Esophagus muscularis mucosa (tissue), 4 donors: ENCODE measurements at regions not wholly inside any gene's neighbourhood (a gene's known extent, or its start where the extent isn't known, plus 50 kb on each side); places are given as distances from the start of the nearest gene placed in this dataset.

Experiments used
- DNase-seq: peaks from one replicate; pipeline ENCODE4 v3.0.0-alpha.2; 2017; ENCODE audit errors: extremely low spot score
- H3K27ac ChIP-seq, 4 donors: fragments of 200-600 bp; sonication (generic); replicated peaks in 1 of 4; 1 replicate in 3 of 4; 2 replicates in 1 of 4; pipeline ENCODE4 v1.5.1; 2016 to 2019; ENCODE audit warnings: mild to moderate bottlenecking in 1 of 4
- H3K27me3 ChIP-seq, 4 donors: fragments of 200-600 bp; sonication (generic); one replicate each; pipeline versions ENCODE4 v1.5.1 to v1.6.0; 2016 to 2019
- H3K36me3 ChIP-seq, 4 donors: fragments of 200-600 bp; sonication (generic); one replicate each; pipeline ENCODE4 v1.5.1; 2016 to 2019
- H3K4me1 ChIP-seq, 4 donors: fragments of 200-600 bp; sonication (generic); one replicate each; pipeline ENCODE4 v1.5.1; 2016 to 2019
- H3K4me3 ChIP-seq, 4 donors: fragments of 200-600 bp; sonication (generic); 1 replicate in 2 of 4; 2 replicates in 2 of 4; pipeline ENCODE4 v1.5.1; 2016 to 2019; ENCODE audit warnings: mild to moderate bottlenecking in 4 of 4, moderate library complexity in 1 of 4
- H3K9me3 ChIP-seq, 4 donors: fragments of 200-600 bp; sonication (generic); 1 replicate in 3 of 4; 2 replicates in 1 of 4; pipeline ENCODE4 v1.5.1; 2016 to 2019
- EP300 ChIP-seq: sonication (generic); formaldehyde crosslinking; IDR thresholded peaks from one replicate; pipeline ENCODE4 v1.6.1; 2017; ENCODE audit warnings: antibody characterized with exemption
- POLR2A ChIP-seq: fragments of 450-650 bp; IDR thresholded peaks from one replicate; pipeline ENCODE4 v1.6.1; 2017; ENCODE audit warnings: antibody characterized with exemption, moderate library complexity, mild to moderate bottlenecking, low read depth
- POLR2AphosphoS5 ChIP-seq, 2 donors: sonication (generic); formaldehyde crosslinking; IDR thresholded peaks; one replicate each; pipeline ENCODE4 v1.6.1; 2017; ENCODE audit warnings: antibody characterized with exemption in 2 of 2
- WGBS: methylation state at CpG from one replicate; pipeline ENCODE4 v1.1.5; 2018; 5-methylcytosine and 5-hydroxymethylcytosine counted together
- intact Hi-C: fragments of 100-400 bp; cut with DNase I; formaldehyde crosslinking; loops from one replicate; pipeline ENCODE4 v1.15.1; 2023
- TF ChIP-seq, protein P1 (sequence below), 3 experiments: fragments of 200-600 bp in 2 of 3; fragments of 450-650 bp in 1 of 3; sonication (generic) in 2 of 3; IDR thresholded peaks; one replicate each; pipeline ENCODE4 v1.5.1; 2017 to 2019; ENCODE audit warnings: antibody characterized with exemption in 3 of 3, mild to moderate bottlenecking in 2 of 3, moderate library complexity in 1 of 3

DNA sequence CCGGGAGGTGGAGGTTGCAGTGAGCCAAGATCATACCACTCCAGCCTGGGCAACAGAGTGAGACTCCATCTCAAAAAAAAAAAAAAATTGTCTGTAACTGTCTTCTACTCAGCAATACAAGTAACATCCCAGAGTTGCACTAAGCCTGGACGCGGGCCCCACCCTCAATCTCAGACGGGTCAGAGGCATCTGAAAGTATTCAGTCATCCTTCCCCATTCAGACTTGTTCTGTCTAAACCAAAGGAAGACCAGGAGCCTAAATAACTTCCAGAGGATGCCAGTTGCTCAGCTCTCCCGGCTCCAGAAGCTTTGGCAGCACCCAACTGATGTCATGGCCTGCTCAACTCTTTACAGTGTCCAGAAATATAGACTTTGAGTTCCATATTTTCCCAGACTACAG is 218.6 kb downstream of the AUH start:
- H3K4me1 ChIP-seq: peaks cover 5 to 14% (median 9%) of the 10 kb centered on the region in 4 donors

DNA sequence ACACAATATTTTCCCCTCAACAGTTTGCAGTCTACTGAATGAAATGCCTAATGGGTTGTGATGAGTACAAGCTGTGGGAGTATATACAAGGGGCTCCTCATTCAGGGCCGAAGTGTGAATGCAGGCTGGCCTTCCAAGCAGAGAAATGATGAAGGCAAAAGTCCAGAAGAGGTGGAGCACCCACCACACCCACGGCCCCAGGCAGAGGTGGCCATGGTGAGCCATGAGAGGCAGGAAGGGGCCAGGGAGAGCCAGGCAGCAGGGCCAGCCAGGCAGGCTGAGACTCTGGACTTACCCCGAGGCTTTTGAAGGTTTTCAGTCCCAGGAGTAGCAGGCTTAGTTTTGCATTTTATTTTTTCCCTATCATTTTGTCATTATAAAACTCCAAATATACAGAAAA is 218.1 kb downstream of the AUH start:
- Histone ChIP-seq H3K4me1 (peaks cover 5 to 14% (median 9%) of the 10 kb centered on the region in 4 donors), H3K9me3 (no peaks in the 10 kb centered on the region), H3K36me3 (no peaks in the 10 kb centered on the region), H3K27ac (no peak overlapping the region), H3K4me3 (no peak overlapping the region), H3K27me3 (no peaks in the 10 kb centered on the region)
- TF ChIP-seq EP300 (no peak), POLR2AphosphoS5 (IDR thresholded peaks at IDR 0.05) (no peak), POLR2A (no peak)
- TF ChIP-seq, protein P1, sequence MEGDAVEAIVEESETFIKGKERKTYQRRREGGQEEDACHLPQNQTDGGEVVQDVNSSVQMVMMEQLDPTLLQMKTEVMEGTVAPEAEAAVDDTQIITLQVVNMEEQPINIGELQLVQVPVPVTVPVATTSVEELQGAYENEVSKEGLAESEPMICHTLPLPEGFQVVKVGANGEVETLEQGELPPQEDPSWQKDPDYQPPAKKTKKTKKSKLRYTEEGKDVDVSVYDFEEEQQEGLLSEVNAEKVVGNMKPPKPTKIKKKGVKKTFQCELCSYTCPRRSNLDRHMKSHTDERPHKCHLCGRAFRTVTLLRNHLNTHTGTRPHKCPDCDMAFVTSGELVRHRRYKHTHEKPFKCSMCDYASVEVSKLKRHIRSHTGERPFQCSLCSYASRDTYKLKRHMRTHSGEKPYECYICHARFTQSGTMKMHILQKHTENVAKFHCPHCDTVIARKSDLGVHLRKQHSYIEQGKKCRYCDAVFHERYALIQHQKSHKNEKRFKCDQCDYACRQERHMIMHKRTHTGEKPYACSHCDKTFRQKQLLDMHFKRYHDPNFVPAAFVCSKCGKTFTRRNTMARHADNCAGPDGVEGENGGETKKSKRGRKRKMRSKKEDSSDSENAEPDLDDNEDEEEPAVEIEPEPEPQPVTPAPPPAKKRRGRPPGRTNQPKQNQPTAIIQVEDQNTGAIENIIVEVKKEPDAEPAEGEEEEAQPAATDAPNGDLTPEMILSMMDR (IDR thresholded peaks at IDR 0.05): no peak
- DNase-seq: no peak
- intact Hi-C loops: no loop called here
- WGBS: 82% methylated on average over 3 of the region's 3 CpGs

More for the DNA sequence above, 218.6 kb downstream of the AUH start:
- WGBS: 82% methylated on average over 5 of the region's 5 CpGs
- H3K27me3 ChIP-seq: no peaks in the 10 kb centered on the region
- H3K9me3 ChIP-seq: no peaks in the 10 kb centered on the region
- TF ChIP-seq POLR2A (no peak), EP300 (no peak), POLR2AphosphoS5 (IDR thresholded peaks at IDR 0.05) (no peak)
- TF ChIP-seq, protein P1 (IDR thresholded peaks at IDR 0.05): no peak
- DNase-seq: no peak
- no peaks in the 10 kb centered on the region for H3K36me3 ChIP-seq
- H3K27ac ChIP-seq: no peak overlapping the region
- intact Hi-C loops: no loop called here
- no peak overlapping the region for H3K4me3 ChIP-seq

DNA sequence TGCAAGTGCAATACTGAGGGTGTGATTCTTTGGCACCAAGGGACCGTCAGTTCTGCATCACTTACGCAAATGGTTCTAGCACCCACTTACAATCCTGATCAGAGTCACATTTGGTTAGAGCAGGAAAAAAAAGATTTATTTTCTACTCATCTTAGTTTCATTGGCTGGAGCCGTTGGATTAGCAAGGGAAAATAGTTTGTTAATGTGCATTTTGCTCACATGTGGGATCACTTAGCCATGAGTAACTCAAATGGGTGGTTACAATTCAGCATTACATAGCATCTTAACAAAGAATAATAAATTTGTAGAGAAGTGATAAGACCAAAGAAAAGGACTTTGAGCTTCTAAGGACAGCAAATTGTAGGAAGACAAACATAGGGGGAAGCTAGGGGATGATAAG is 216.9 kb downstream of the AUH start:
- 90% methylated on average over 3 of the region's 3 CpGs for WGBS
- intact Hi-C loops: no loop called here
- DNase-seq: no peak

DNA sequence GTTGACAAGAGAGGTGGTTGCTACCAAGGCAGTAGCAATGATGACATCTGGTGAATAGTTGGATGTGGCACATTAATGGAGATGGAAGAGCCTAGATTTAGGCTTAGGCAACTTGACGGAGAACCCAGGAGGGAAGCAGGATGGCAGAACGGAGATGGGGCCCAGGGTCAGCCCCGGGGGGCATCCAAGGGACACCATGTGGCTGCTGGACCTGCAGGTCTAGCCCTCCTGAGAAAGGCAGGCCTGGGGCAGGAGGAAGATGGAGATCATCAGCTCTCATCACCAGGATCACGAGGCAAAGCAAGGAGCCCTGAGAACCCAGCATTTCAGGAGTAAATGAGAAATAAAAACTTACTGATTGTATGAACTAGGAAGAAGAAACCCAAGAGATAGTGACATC is 216.2 kb downstream of the AUH start:
- Histone ChIP-seq H3K9me3 (no peaks in the 10 kb centered on the region), H3K27ac (no peak overlapping the region), H3K27me3 (no peaks in the 10 kb centered on the region), H3K4me1 (peaks cover 5 to 14% (median 9%) of the 10 kb centered on the region in 4 donors), H3K36me3 (no peaks in the 10 kb centered on the region), H3K4me3 (no peak overlapping the region)
- 93% methylated on average over 4 of the region's 4 CpGs for WGBS
- no peak for DNase-seq
- TF ChIP-seq POLR2A (no peak), POLR2AphosphoS5 (IDR thresholded peaks at IDR 0.05) (no peak), EP300 (no peak)
- TF ChIP-seq, protein P1 (IDR thresholded peaks at IDR 0.05): no peak
- intact Hi-C loops: no loop called here

More for the DNA sequence above, 216.9 kb downstream of the AUH start:
- no peak overlapping the region for H3K27ac ChIP-seq
- H3K4me1 ChIP-seq: peaks cover 5 to 14% (median 9%) of the 10 kb centered on the region in 4 donors
- no peak overlapping the region for H3K4me3 ChIP-seq
- no peaks in the 10 kb centered on the region for H3K36me3 ChIP-seq
- TF ChIP-seq POLR2AphosphoS5 (IDR thresholded peaks at IDR 0.05) (no peak), POLR2A (no peak), EP300 (no peak)
- TF ChIP-seq, protein P1 (IDR thresholded peaks at IDR 0.05): no peak
- H3K9me3 ChIP-seq: no peaks in the 10 kb centered on the region
- H3K27me3 ChIP-seq: no peaks in the 10 kb centered on the region

DNA sequence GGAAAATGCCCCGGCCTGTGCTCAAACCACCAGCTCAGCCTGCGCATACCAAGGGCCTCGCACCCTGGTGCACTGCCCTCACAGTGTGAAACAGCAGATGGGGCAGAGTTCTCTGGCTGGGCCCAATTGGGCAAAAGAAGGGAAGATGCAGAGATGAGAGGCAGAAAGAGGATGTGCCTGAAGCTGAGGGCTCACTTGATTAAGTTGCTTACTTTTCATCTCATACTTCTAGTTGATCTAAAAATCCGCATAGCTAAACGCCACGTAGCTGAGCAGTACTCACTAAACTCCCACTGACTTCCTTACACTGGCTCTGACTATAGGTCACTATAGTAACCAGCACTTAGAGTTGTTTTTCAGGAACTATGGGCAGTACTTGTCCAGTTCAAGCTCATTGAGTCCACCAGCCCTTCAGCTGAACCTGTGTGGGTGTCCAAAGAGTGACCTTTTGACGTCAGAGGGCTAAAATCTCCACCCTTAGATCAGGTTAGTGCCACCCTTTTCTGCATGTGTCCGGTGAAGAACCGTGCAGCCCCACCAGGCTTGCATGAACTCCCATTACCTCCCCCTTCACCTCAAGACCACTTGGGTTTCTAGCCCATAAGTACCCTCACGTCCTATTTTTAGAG is 215.2 kb downstream of the AUH start:
- Histone ChIP-seq H3K27ac (no peak overlapping the region), H3K9me3 (no peaks in the 10 kb centered on the region), H3K27me3 (no peaks in the 10 kb centered on the region), H3K4me3 (no peak overlapping the region), H3K36me3 (no peaks in the 10 kb centered on the region), H3K4me1 (peaks cover 3 to 9% (median 6%) of the 10 kb centered on the region in 4 donors)
- TF ChIP-seq EP300 (no peak), POLR2AphosphoS5 (IDR thresholded peaks at IDR 0.05) (no peak), POLR2A (no peak)
- TF ChIP-seq, protein P1 (IDR thresholded peaks at IDR 0.05): no peak
- intact Hi-C loops: no loop called here
- WGBS: 87% methylated on average over 10 of the region's 10 CpGs
- DNase-seq: no peak
